ENCODE measurements at regions not wholly inside any gene's neighbourhood (a gene's known extent, or its start where the extent isn't known, plus 50 kb on each side); places are given as distances from the start of the nearest gene placed in this dataset.

DNA sequence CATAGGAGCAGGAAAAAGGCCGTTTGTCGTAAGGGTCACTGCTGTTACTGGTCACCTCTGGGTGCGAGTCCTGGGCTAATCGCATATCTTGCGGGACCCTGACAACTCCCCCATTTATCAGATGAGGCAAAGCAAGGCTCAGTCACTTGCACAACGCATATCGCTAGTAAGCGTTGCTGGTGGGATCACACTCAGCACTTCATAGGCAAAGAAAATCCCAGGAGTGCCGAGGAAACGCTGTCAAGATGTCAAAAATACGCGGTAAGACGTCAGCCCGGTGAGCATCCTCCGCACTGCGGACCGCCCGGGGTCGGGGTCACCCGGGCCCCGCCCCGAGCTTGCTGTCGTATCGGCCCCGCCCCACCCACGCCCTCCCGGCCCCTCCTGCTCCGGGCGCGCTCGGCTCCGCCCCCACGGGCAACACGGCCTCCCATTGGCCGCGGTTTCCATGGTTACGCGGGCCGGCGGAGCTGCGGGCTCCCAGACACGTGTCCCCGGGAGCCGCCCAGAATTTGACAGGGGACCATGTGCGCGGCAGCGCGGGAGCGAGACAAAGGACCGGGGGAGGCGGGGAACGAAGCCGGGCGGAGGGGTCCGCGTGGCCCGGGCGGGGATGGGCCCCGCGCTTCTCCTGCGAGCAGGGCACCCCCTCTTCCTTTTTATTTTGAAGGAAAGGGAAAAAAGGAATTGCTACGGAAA lies 80.2 kb upstream of the IER5L start:
- H3K4me3 ChIP-seq (ENCODE audit: extremely low read depth in 1 of 4, insufficient read depth in 2 of 4, low read depth in 3 of 4, low read length in 4 of 4): peak overlapping the region in 3 of 4 experiments; percentile 11 to 55 (median 12); a peak in 5 of 8 replicates
- H3K18ac ChIP-seq (ENCODE audit: extremely low read depth, low read length): no peak overlapping the region; the same call in 1 of the 2 replicates
- no peaks in the 10 kb centered on the region for H3K9me3 ChIP-seq (ENCODE audit: insufficient read depth in 2 of 2, low read depth in 1 of 2, low read length in 1 of 2)
- no peak overlapping the region for H3K27ac ChIP-seq (ENCODE audit: low read depth, low read length)
- POLR2A ChIA-PET (ENCODE audit: partially characterized antibody): interaction anchor here (1.0 to 1.8 kb wide), 3 partner anchors 19 to 80 kb away, joined by 3 to 7 read pairs (median 3); partner anchors contain the start of gene IER5L
- no peaks in the 10 kb centered on the region for H4K20me1 ChIP-seq (replicated peaks in 1 of 2; ENCODE audit: control insufficient read depth in 1 of 2, insufficient read depth in 2 of 2, low read length in 2 of 2)
- peak overlapping the region in 1 of 4 experiments; percentile 49; a peak in 2 of 7 replicates for H3K9ac ChIP-seq (replicated peaks in 1 of 4; ENCODE audit: extremely low read depth in 1 of 4, low read depth in 3 of 4, low read length in 3 of 4)
- peak overlapping the region; percentile 18; the same call in 1 of the 2 replicates for H2BK12ac ChIP-seq (ENCODE audit: low read depth, low read length)
- CTCF ChIA-PET (ENCODE audit: partially characterized antibody): interaction anchor here (0.7 to 2.0 kb wide), 5 partner anchors 21 to 120 kb away, joined by 3 to 5 read pairs (median 3); no protein-coding TSS in a partner anchor
- no peak overlapping the region for H2BK20ac ChIP-seq (ENCODE audit: low read length)
- peak overlapping the region; percentile 57 to 71 for H3K4me2 ChIP-seq (ENCODE audit: insufficient read depth in 1 of 2, low read depth in 2 of 2, low read length in 2 of 2)
- DNase-seq (ENCODE audit: low read depth in 1 of 2, low spot score in 2 of 2): peak; percentile 82 to 96
- no peak overlapping the region for H2BK120ac ChIP-seq (replicated peaks; ENCODE audit: low read depth, low read length)
- H3K23ac ChIP-seq (ENCODE audit: insufficient read length): no peak overlapping the region
- H2BK5ac ChIP-seq (ENCODE audit: low read depth, low read length): no peak overlapping the region
- no peaks in the 10 kb centered on the region for H3K79me2 ChIP-seq (ENCODE audit: control insufficient read depth in 1 of 2, insufficient read depth in 2 of 2, low read length in 2 of 2)
- peaks cover 6 to 31% (median 27%) of the 10 kb centered on the region in 4 experiments for H3K27me3 ChIP-seq (replicated peaks in 1 of 4; ENCODE audit: control insufficient read depth in 3 of 4, extremely low read depth in 1 of 4, insufficient read depth in 3 of 4, low read length in 3 of 4)
- H3K4ac ChIP-seq (replicated peaks; ENCODE audit: insufficient read length, low read depth, low read length): no peak overlapping the region
- no peak overlapping the region for H3K14ac ChIP-seq (ENCODE audit: insufficient read length)
- H3K56ac ChIP-seq (replicated peaks; ENCODE audit: insufficient read length, low read depth, low read length): no peak overlapping the region
- no peak overlapping the region for H4K8ac ChIP-seq (ENCODE audit: extremely low read depth, insufficient read depth, low read length)
- no peaks in the 10 kb centered on the region for H3K79me1 ChIP-seq (ENCODE audit: low read depth, low read length)
- 25% methylated on average over 31 of the region's 62 CpGs; no CpG with 5 or more reads in 1 of the 2 experiments for WGBS, 2 experiments (ENCODE audit: extremely low coverage in 1 of 2, insufficient coverage in 1 of 2, insufficient read length in 1 of 2, insufficient replicate concordance in 2 of 2, low coverage in 1 of 2, low lambda C conversion rate in 2 of 2, missing lambda C conversion rate in 1 of 2)
- peak overlapping the region; percentile 62; the same call in 1 of the 2 replicates for H2AFZ ChIP-seq (ENCODE audit: low read length)
- peaks cover 0 to 14% (median 10%) of the 10 kb centered on the region in 4 experiments; a peak in 6 of 7 replicates for H3K4me1 ChIP-seq (replicated peaks in 1 of 4; ENCODE audit: control insufficient read depth in 3 of 4, insufficient read depth in 4 of 4, low read length in 3 of 4)
- H4K5ac ChIP-seq (ENCODE audit: insufficient read length, low read depth, low read length): no peak overlapping the region
- no peak overlapping the region for H4K91ac ChIP-seq (replicated peaks; ENCODE audit: insufficient read length, low read length)
- FAIRE-seq: no peak
- H3K36me3 ChIP-seq (ENCODE audit: control insufficient read depth in 2 of 4, insufficient read depth in 4 of 4, low read length in 3 of 4): no peaks in the 10 kb centered on the region
- H3K23me2 ChIP-seq (ENCODE audit: low read depth, low read length): peaks cover 5% of the 10 kb centered on the region
- no peak overlapping the region; the same call in 1 of the 2 replicates for H2AK5ac ChIP-seq (ENCODE audit: low read depth, low read length)
- 0 out of 2 replicates have a peak overlapping the region, but pooled peaks have one; percentile 31 for H2BK15ac ChIP-seq (ENCODE audit: low read length)
- TF ChIP-seq, protein P1, sequence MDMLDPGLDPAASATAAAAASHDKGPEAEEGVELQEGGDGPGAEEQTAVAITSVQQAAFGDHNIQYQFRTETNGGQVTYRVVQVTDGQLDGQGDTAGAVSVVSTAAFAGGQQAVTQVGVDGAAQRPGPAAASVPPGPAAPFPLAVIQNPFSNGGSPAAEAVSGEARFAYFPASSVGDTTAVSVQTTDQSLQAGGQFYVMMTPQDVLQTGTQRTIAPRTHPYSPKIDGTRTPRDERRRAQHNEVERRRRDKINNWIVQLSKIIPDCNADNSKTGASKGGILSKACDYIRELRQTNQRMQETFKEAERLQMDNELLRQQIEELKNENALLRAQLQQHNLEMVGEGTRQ (IDR thresholded peaks at IDR 0.05; ENCODE audit: low read length): peak; percentile 69
- TF ChIP-seq BRCA1 (IDR thresholded peaks at IDR 0.05; ENCODE audit: low read depth, low read length): no peak
- TF ChIP-seq EZH2 (IDR thresholded peaks at IDR 0.05; ENCODE audit: low read depth, low read length, severe bottlenecking): no peak
- peak; percentile 100 for TF ChIP-seq MAX (IDR thresholded peaks at IDR 0.05)
- TF ChIP-seq SP1 (IDR thresholded peaks at IDR 0.05; ENCODE audit: low read depth, low read length): peak; percentile 33; the same call in 1 of the 2 replicates
- TF ChIP-seq ZNF274 (IDR thresholded peaks at IDR 0.05; ENCODE audit: borderline replicate concordance, extremely low read depth, low read length): no peak
- TF ChIP-seq HDAC2 (IDR thresholded peaks at IDR 0.05; ENCODE audit: borderline replicate concordance in 1 of 2, low read depth in 2 of 2, low read length in 2 of 2): peak; percentile 18 to 94; a peak in 1 of 4 replicates
- TF ChIP-seq ATF2 (IDR thresholded peaks at IDR 0.05; ENCODE audit: low read length): no peak
